Peyer's patch (tissue), 4 donors: ENCODE measurements at regions not wholly inside any gene's neighbourhood (a gene's known extent, or its start where the extent isn't known, plus 50 kb on each side); places are given as distances from the start of the nearest gene placed in this dataset.

Experiments
- CTCF ChIP-seq, 6 experiments: fragments of 450-650 bp in 4 of 6; fragments of 200-600 bp in 2 of 6; sonication (generic) in 1 of 6; IDR thresholded peaks; one replicate each; pipeline ENCODE4 v1.5.1; 2017 to 2019; ENCODE audit warnings: antibody characterized with exemption in 6 of 6, mild to moderate bottlenecking in 3 of 6, moderate library complexity in 1 of 6
- POLR2A ChIP-seq, 2 donors: fragments of 450-650 bp; IDR thresholded peaks; one replicate each; pipeline ENCODE4 v1.5.1; 2017; ENCODE audit warnings: antibody characterized with exemption in 2 of 2, mild to moderate bottlenecking in 2 of 2, moderate library complexity in 2 of 2

DNA sequence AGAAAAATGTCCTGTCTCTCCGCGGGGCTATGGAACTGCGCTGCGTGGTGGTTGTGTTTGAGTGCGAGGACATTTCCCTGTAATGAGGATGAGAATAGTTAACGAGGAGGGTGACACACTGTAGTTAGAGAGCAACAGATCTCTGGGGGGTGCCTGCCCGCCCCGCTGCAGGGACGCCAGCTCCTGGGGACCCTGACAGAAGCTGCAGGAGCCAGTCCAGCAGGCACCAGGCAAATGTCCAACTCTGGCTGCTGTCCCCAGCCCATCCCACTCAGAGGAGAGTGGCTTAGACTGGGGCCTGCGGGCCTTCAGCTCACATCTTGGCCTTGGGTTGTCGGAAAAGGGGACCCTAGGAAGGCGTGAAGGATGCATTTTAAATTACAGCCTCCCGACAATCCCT lies 92.9 kb upstream of the FOXP4 start:
- TF ChIP-seq CTCF (IDR thresholded peaks at IDR 0.05) (no peak), POLR2A (IDR thresholded peaks at IDR 0.05) (no peak)
